ENCODE measurements at regions not wholly inside any gene's neighbourhood (a gene's known extent, or its start where the extent isn't known, plus 50 kb on each side); places are given as distances from the start of the nearest gene placed in this dataset.
"Not testable (repeated sequence)": the region's sequence is repeated elsewhere in the genome, so short reads cannot be mapped to it uniquely, and the experiment has no call there.

DNA sequence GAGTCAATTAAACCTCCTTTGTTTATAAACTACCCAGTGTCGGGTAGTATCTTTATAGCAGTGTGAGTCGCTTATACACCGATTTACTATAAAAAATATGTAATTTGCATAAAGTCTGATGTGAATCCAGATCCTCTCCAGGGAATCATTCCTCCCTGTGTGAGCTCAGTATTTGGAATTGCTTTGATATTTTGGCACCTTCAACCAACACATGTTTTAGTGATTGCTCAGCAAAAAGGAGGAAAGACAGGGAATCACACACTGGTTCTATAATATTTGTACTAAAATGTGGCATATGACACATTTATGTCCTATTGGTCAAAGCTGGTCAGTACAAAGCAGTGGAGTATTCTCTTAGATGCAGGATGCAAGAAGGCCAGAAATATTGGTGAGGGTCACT is 703.9 kb upstream of the ATXN7L3B start:
- TF ChIP-seq MYC (IDR thresholded peaks at IDR 0.05; ENCODE audit: low read depth, low read length), result no peak
- TF ChIP-seq, protein P1, sequence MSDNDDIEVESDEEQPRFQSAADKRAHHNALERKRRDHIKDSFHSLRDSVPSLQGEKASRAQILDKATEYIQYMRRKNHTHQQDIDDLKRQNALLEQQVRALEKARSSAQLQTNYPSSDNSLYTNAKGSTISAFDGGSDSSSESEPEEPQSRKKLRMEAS (IDR thresholded peaks at IDR 0.05; ENCODE audit: low read depth, low read length), result no peak
- TF ChIP-seq, protein P2, sequence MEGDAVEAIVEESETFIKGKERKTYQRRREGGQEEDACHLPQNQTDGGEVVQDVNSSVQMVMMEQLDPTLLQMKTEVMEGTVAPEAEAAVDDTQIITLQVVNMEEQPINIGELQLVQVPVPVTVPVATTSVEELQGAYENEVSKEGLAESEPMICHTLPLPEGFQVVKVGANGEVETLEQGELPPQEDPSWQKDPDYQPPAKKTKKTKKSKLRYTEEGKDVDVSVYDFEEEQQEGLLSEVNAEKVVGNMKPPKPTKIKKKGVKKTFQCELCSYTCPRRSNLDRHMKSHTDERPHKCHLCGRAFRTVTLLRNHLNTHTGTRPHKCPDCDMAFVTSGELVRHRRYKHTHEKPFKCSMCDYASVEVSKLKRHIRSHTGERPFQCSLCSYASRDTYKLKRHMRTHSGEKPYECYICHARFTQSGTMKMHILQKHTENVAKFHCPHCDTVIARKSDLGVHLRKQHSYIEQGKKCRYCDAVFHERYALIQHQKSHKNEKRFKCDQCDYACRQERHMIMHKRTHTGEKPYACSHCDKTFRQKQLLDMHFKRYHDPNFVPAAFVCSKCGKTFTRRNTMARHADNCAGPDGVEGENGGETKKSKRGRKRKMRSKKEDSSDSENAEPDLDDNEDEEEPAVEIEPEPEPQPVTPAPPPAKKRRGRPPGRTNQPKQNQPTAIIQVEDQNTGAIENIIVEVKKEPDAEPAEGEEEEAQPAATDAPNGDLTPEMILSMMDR (IDR thresholded peaks at IDR 0.05; ENCODE audit: low read depth, low read length), result no peak
- TF ChIP-seq POLR2A (IDR thresholded peaks at IDR 0.05; ENCODE audit: extremely low read depth, insufficient read length), result no peak
- DNase-seq (ENCODE audit: low read depth), result no peak
- H3K4me3 ChIP-seq (ENCODE audit: low read depth, low read length), result no peak overlapping the region

DNA sequence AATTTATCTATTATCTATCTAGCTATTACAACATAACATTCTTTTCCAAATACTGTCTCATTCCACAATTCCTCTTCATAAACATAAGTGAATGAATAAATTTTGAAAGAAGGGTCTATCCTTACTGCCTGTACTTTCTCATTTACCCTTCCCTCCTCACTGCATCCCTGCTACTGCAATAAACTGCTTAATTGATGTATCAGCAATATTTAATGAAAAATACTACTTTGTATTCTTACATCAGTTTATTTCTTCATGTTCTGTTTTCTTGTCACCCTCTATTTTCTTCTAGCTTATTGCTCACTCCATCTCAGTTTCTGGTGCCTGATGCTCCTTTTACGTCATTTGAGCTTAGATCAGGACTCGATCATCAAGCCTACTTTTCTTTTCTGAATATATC is 695.7 kb upstream of the ATXN7L3B start:
- H3K4me3 ChIP-seq (ENCODE audit: low read depth, low read length), result no peak overlapping the region

DNA sequence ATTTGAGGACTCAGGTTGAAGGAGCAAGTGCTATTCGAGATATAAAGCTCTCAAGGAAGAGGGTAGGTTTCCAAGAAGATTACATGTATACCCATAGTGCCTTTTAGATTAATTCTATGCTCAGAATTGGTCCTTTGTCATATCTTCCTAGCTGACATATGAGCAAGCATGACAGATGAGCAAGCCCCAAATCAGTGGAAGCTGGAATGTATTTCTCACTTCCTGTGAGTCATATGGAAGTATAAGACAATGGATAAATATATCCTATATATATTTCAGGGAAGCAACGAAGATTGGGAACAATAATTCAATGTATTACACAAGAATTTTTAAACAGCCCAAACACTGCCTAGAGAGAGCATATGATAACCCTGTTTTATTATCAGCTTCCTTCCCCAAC is 674.1 kb upstream of the ATXN7L3B start:
- TF ChIP-seq, protein P1 (IDR thresholded peaks at IDR 0.05; ENCODE audit: low read depth, low read length), result no peak
- TF ChIP-seq POLR2A (IDR thresholded peaks at IDR 0.05; ENCODE audit: extremely low read depth, insufficient read length) (no peak), MYC (IDR thresholded peaks at IDR 0.05; ENCODE audit: low read depth, low read length) (no peak)
- TF ChIP-seq, protein P2 (IDR thresholded peaks at IDR 0.05; ENCODE audit: low read depth, low read length), result no peak
- DNase-seq (ENCODE audit: low read depth), result no peak
- H3K4me3 ChIP-seq (ENCODE audit: low read depth, low read length), result no peak overlapping the region

More for the DNA sequence above, 695.7 kb upstream of the ATXN7L3B start:
- no peak for DNase-seq (ENCODE audit: low read depth)
- TF ChIP-seq, protein P2 (IDR thresholded peaks at IDR 0.05; ENCODE audit: low read depth, low read length), result no peak
- TF ChIP-seq, protein P1 (IDR thresholded peaks at IDR 0.05; ENCODE audit: low read depth, low read length), result no peak
- no peak for TF ChIP-seq MYC (IDR thresholded peaks at IDR 0.05; ENCODE audit: low read depth, low read length)
- TF ChIP-seq POLR2A (IDR thresholded peaks at IDR 0.05; ENCODE audit: extremely low read depth, insufficient read length), result no peak

- TF ChIP-seq MYC (IDR thresholded peaks at IDR 0.05; ENCODE audit: low read depth, low read length), result no peak
- TF ChIP-seq, protein P2 (IDR thresholded peaks at IDR 0.05; ENCODE audit: low read depth, low read length), result no peak
- TF ChIP-seq, protein P1 (IDR thresholded peaks at IDR 0.05; ENCODE audit: low read depth, low read length), result no peak
- no peak for TF ChIP-seq POLR2A (IDR thresholded peaks at IDR 0.05; ENCODE audit: extremely low read depth, insufficient read length)
- H3K4me3 ChIP-seq (ENCODE audit: low read depth, low read length), result no peak overlapping the region
- DNase-seq (ENCODE audit: low read depth), result no peak
Observed at GRCh38 chr12:73867147-73867546, 670.5 kb upstream of the ATXN7L3B start.

DNA sequence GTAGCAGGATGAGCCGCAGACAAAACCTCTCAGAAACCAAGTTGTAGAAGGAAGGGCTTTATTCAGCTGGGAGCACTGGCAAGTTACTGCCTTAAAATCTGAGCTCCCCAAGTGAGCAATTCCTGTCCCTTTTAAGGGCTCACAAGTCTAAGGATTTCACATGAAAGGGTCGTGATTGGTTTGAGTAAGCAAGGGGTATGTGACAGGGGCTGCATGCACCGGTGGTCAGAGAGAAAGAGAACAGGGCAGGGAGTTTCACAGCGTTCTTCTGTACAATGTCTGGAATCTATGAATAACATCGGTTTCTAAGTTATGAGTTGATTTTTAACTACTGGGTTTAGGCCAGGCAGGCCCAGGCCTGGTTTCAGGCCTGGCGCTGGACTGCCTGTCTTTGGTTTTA is 660.3 kb upstream of the ATXN7L3B start:
- not testable (repeated sequence) for H3K4me3 ChIP-seq (ENCODE audit: low read depth, low read length); DNase-seq (ENCODE audit: low read depth)

GRCh38 chr12:73892201-73892600 is 645.4 kb upstream of the ATXN7L3B start:
- no peak for DNase-seq (ENCODE audit: low read depth)
- no peak overlapping the region for H3K4me3 ChIP-seq (ENCODE audit: low read depth, low read length)
- TF ChIP-seq, protein P1 (IDR thresholded peaks at IDR 0.05; ENCODE audit: low read depth, low read length), result no peak
- TF ChIP-seq, protein P2 (IDR thresholded peaks at IDR 0.05; ENCODE audit: low read depth, low read length), result no peak
- no peak for TF ChIP-seq MYC (IDR thresholded peaks at IDR 0.05; ENCODE audit: low read depth, low read length)
- TF ChIP-seq POLR2A (IDR thresholded peaks at IDR 0.05; ENCODE audit: extremely low read depth, insufficient read length), result no peak
